ENCODE measurements at regions not wholly inside any gene's neighbourhood (a gene's known extent, or its start where the extent isn't known, plus 50 kb on each side); places are given as distances from the start of the nearest gene placed in this dataset.

DNA sequence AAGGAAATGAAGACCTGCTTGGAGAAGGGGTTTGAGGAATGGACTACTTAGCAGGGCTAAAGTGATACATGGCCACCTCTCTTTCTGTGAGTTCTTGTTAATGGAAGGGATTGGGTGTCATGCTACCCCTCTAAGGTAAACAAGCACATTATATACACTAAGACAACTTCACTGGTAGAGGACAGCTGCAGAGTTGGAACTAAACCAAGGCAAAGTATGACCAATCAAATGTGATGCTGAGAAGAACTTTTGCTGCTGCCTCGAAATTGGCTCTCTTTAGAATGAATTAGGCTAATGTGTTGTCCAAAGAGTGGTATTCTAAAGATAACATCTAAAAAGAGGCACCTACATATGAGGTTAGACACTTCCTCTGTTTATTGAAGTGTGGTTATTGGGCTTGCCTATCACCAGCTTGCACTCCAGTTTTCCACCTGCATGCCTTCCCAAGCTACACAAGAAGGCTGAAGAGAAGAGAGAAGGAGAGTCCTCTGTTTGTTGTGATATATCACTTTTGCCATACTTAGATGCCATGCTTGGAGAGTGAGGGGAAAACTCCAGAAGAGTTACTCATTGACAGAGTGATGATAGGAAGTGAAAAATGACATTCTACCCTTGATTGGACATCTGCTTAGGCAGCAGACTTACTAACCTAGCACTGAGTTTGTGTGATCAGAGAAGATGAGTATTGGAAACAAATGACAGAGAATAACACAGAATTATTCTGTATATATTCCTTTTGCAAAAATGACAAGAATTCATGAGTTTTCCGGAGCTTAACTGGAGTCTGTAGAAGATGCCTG lies 536.1 kb downstream of the ZNF608 start:
- H3K9me3 ChIP-seq (ENCODE audit: control insufficient read depth, low read depth, low read length), result peaks cover 17% of the 10 kb centered on the region
- no peak overlapping the region for H2BK12ac ChIP-seq (ENCODE audit: insufficient read length, low read depth, low read length)
- H3K79me1 ChIP-seq (ENCODE audit: insufficient read depth, low read depth, low read length, poor library complexity, severe bottlenecking), result no peaks in the 10 kb centered on the region
- H3K18ac ChIP-seq (ENCODE audit: insufficient read length, low read depth, low read length), result no peak overlapping the region
- H3K4ac ChIP-seq (ENCODE audit: low read depth, low read length), result no peak overlapping the region
- WGBS (ENCODE audit: extremely low coverage, insufficient read length, low lambda C conversion rate), result no CpG with 5 or more reads among the region's 2 CpGs
- no peak overlapping the region for H3K27ac ChIP-seq (ENCODE audit: insufficient read length, low read depth, low read length)
- H4K8ac ChIP-seq (replicated peaks; ENCODE audit: insufficient read length, low read depth, low read length), result no peak overlapping the region
- H4K5ac ChIP-seq (ENCODE audit: insufficient read length, low read depth, low read length), result no peak overlapping the region
- no peak overlapping the region for H3K14ac ChIP-seq (ENCODE audit: insufficient read depth, low read length)
- no peak overlapping the region for H2BK5ac ChIP-seq (ENCODE audit: insufficient read length, low read length)
- H2BK15ac ChIP-seq (ENCODE audit: low read depth, low read length), result no peak overlapping the region
- Mint-ChIP-seq H3K4me1 (no peaks in the 10 kb centered on the region), H3K27ac (peak overlapping the region in 1 of 3 experiments; percentile 60; a peak in 1 of 7 replicates), H3K4me3 (no peak overlapping the region), H3K27me3 (ENCODE audit: low read depth) (peaks cover 3% of the 10 kb centered on the region; the same call in 1 of the 2 replicates), H3K36me3 (ENCODE audit: insufficient read depth in 1 of 3, low read depth in 3 of 3) (peaks cover 33 to 61% (median 35%) of the 10 kb centered on the region in 3 experiments), H3K9me3 (peaks cover 39 to 58% of the 10 kb centered on the region in 2 experiments)
- no peak overlapping the region for H3K56ac ChIP-seq (ENCODE audit: insufficient read length, low read depth, low read length)
- no peak overlapping the region for H2BK20ac ChIP-seq (ENCODE audit: low read depth, low read length, poor library complexity, severe bottlenecking)
- TF ChIP-seq, protein P1, sequence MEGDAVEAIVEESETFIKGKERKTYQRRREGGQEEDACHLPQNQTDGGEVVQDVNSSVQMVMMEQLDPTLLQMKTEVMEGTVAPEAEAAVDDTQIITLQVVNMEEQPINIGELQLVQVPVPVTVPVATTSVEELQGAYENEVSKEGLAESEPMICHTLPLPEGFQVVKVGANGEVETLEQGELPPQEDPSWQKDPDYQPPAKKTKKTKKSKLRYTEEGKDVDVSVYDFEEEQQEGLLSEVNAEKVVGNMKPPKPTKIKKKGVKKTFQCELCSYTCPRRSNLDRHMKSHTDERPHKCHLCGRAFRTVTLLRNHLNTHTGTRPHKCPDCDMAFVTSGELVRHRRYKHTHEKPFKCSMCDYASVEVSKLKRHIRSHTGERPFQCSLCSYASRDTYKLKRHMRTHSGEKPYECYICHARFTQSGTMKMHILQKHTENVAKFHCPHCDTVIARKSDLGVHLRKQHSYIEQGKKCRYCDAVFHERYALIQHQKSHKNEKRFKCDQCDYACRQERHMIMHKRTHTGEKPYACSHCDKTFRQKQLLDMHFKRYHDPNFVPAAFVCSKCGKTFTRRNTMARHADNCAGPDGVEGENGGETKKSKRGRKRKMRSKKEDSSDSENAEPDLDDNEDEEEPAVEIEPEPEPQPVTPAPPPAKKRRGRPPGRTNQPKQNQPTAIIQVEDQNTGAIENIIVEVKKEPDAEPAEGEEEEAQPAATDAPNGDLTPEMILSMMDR (conservative IDR thresholded peaks at IDR 0.05), result no peak
- H3K23ac ChIP-seq (ENCODE audit: insufficient read length, low read depth, low read length), result no peak overlapping the region
- DNase-seq, result no peak
- no peak overlapping the region for H3K9ac ChIP-seq (ENCODE audit: extremely low read depth, insufficient read length, low read length)
- no peak overlapping the region for H2AFZ ChIP-seq (ENCODE audit: low read length)
- H3K4me1 ChIP-seq (ENCODE audit: insufficient read depth, low read length), result no peaks in the 10 kb centered on the region
- H2AK5ac ChIP-seq (ENCODE audit: insufficient read length, low read length), result no peak overlapping the region
- no peaks in the 10 kb centered on the region for H3K79me2 ChIP-seq (ENCODE audit: insufficient read depth, low read length)
- no peak overlapping the region for H2BK120ac ChIP-seq (ENCODE audit: low read depth, low read length, poor library complexity, severe bottlenecking)
- no peak overlapping the region for H4K91ac ChIP-seq (ENCODE audit: insufficient read length, low read depth, low read length)
- no peaks in the 10 kb centered on the region for H4K20me1 ChIP-seq (ENCODE audit: control insufficient read depth, insufficient read depth, insufficient read length)
- no peak overlapping the region for H3T11ph ChIP-seq (ENCODE audit: low read length)
- no peaks in the 10 kb centered on the region for H3K23me2 ChIP-seq (ENCODE audit: insufficient read length, low read depth, low read length, poor library complexity, severe bottlenecking)
- H3K4me2 ChIP-seq (ENCODE audit: insufficient read depth, insufficient read length, low read length), result no peak overlapping the region
- H3K27me3 ChIP-seq (ENCODE audit: insufficient read depth, low read length), result no peaks in the 10 kb centered on the region
